ENCODE measurements at regions not wholly inside any gene's neighbourhood (a gene's known extent, or its start where the extent isn't known, plus 50 kb on each side); places are given as distances from the start of the nearest gene placed in this dataset.
"Not testable (repeated sequence)": the region's sequence is repeated elsewhere in the genome, so short reads cannot be mapped to it uniquely, and the experiment has no call there.

GRCh38 chr1:146731981-146732680, 206.0 kb upstream of the NBPF12 start:
- not testable (repeated sequence) for TF ChIP-seq CTCF (IDR thresholded peaks at IDR 0.05; ENCODE audit: low read depth, low read length); POLR2A (IDR thresholded peaks at IDR 0.05; ENCODE audit: extremely low read depth, insufficient read length)
